Liver (tissue), 3 donors: ENCODE measurements at regions not wholly inside any gene's neighbourhood (a gene's known extent, or its start where the extent isn't known, plus 50 kb on each side); places are given as distances from the start of the nearest gene placed in this dataset.

Source experiments
- CTCF ChIP-seq: fragments of 150-350 bp; IDR thresholded peaks from 2 replicates; pipeline ENCODE4 v1.5.1; 2017; ENCODE audit warnings: improper control_type of control experiment, low read depth, low read length; ENCODE audit not compliant: missing input control
- FOXA1 ChIP-seq: IDR thresholded peaks from 2 replicates; pipeline ENCODE4 v1.6.1; 2016; ENCODE audit warnings: antibody characterized with exemption
- GABPA ChIP-seq, 2 donors: IDR thresholded peaks in 1 of 2; conservative IDR thresholded peaks in 1 of 2; 2 replicates each; pipeline ENCODE4 v1.6.1; 2016; ENCODE audit warnings: antibody characterized with exemption in 2 of 2, mild to moderate bottlenecking in 1 of 2, moderate library complexity in 1 of 2
- MAX ChIP-seq: IDR thresholded peaks from 2 replicates; pipeline ENCODE4 v1.6.1; 2016; ENCODE audit warnings: antibody characterized with exemption
- REST ChIP-seq: IDR thresholded peaks from 2 replicates; pipeline ENCODE4 v1.6.1; 2016; ENCODE audit warnings: antibody characterized with exemption, mild to moderate bottlenecking
- donor health status: healthy.
- donor health status: healthy.

GRCh38 chr2:146503366-146503765, 1341.5 kb upstream of the ACVR2A start:
- TF ChIP-seq CTCF = no peak
- no peak for TF ChIP-seq GABPA (IDR thresholded peaks at IDR 0.05 in 1 of 2, conservative IDR thresholded peaks at IDR 0.05 in 1 of 2)
- no peak for TF ChIP-seq FOXA1
- TF ChIP-seq REST = no peak
- no peak for TF ChIP-seq MAX
